Adrenal gland (tissue), 9 donors: ENCODE measurements at regions not wholly inside any gene's neighbourhood (a gene's known extent, or its start where the extent isn't known, plus 50 kb on each side); places are given as distances from the start of the nearest gene placed in this dataset.

ENCODE experiments used
- DNase-seq, 7 donors: peaks; one replicate each; pipeline ENCODE4 v3.0.0-alpha.2; 2019 to 2020
- H3K27ac ChIP-seq, 5 donors: fragments of 200-600 bp; sonication (generic) in 4 of 5; 1 replicate in 3 of 5; 2 replicates in 2 of 5; pipeline versions ENCODE4 v1.5.1 to v1.8.0; 2016 to 2020; ENCODE audit warnings: mild to moderate bottlenecking in 1 of 5
- H3K27me3 ChIP-seq: fragments of 200-600 bp; 2 replicates; pipeline ENCODE4 v1.8.0; 2021
- H3K36me3 ChIP-seq, 2 donors: fragments of 200-600 bp; replicated peaks in 1 of 2; 1 replicate in 1 of 2; 2 replicates in 1 of 2; pipeline versions ENCODE4 v1.5.1 to v1.8.0; 2018 to 2022
- H3K4me1 ChIP-seq, 2 donors: fragments of 200-600 bp; replicated peaks in 1 of 2; 1 replicate in 1 of 2; 2 replicates in 1 of 2; pipeline versions ENCODE4 v1.5.1 to v1.8.0; 2018 to 2021
- H3K4me3 ChIP-seq, 4 donors: fragments of 200-600 bp; sonication (generic) in 3 of 4; one replicate each; pipeline ENCODE4 v1.5.1; 2016 to 2018
- H3K9me3 ChIP-seq, 3 donors: fragments of 200-600 bp; sonication (generic) in 1 of 3; replicated peaks in 1 of 3; 1 replicate in 2 of 3; 2 replicates in 1 of 3; pipeline versions ENCODE4 v1.5.1 to v1.8.0; 2016 to 2021
- CTCF ChIP-seq, 6 experiments: fragments of 450-650 bp in 4 of 6; fragments of 200-600 bp in 2 of 6; sonication (generic) in 1 of 6; IDR thresholded peaks; 1 replicate in 5 of 6; 2 replicates in 1 of 6; pipeline versions ENCODE4 v1.5.1 to v1.8.0; 2016 to 2021; ENCODE audit warnings: antibody characterized with exemption in 6 of 6, mild to moderate bottlenecking in 2 of 6, moderate library complexity in 1 of 6
- POLR2A ChIP-seq, 2 donors: fragments of 450-650 bp; IDR thresholded peaks; one replicate each; pipeline ENCODE4 v1.6.1; 2017; ENCODE audit warnings: antibody characterized with exemption in 2 of 2, mild to moderate bottlenecking in 2 of 2, moderate library complexity in 1 of 2
- WGBS, 4 donors: extraction: QIAGEN DNeasy Blood & Tissue Kit in 2 of 4; methylation state at CpG; one replicate each; pipeline versions ENCODE4 v1.1.5 to v1.1.7; 2013 to 2017; 5-methylcytosine and 5-hydroxymethylcytosine counted together
- intact Hi-C, 2 donors: fragments of 100-400 bp; cut with DNase I; formaldehyde crosslinking; loops; one replicate each; pipeline versions ENCODE4 v1.14.1 to v1.15.0; 2022 to 2023
- donor health status: healthy with polysubstance abuse.
- donor health status: Bipolar disorder and iron deficiency.
- donor health status: DM: yes; HTN: yes; CAD: no.
- donor health status: DM: no; HTN: no; CAD: no.
- donor health status: DM: no; HTN: no; CAD: no.

GRCh38 chr3:27596921-27597320, 112.7 kb upstream of the SLC4A7 start:
- no peak overlapping the region for H3K4me3 ChIP-seq
- no peak for DNase-seq
- 39 to 52% (median 44%) methylated on average over 1 of the region's 1 CpG for WGBS, 4 donors
- H3K9me3 ChIP-seq, result no peaks in the 10 kb centered on the region
- no peaks in the 10 kb centered on the region for H3K27me3 ChIP-seq
- peaks cover 8 to 16% of the 10 kb centered on the region in 2 donors for H3K4me1 ChIP-seq
- no peak overlapping the region for H3K27ac ChIP-seq
- TF ChIP-seq CTCF (IDR thresholded peaks at IDR 0.05) (no peak), POLR2A (IDR thresholded peaks at IDR 0.05) (no peak)
- H3K36me3 ChIP-seq, result no peaks in the 10 kb centered on the region
- intact Hi-C loops, result no loop called here

- H3K27ac ChIP-seq, result no peak overlapping the region
- no peaks in the 10 kb centered on the region for H3K27me3 ChIP-seq
Measured at GRCh38 chr3:27596334-27596841, 112.2 kb upstream of the SLC4A7 start.

GRCh38 chr3:27594096-27594690, 110.0 kb upstream of the SLC4A7 start:
- peak overlapping the region in 1 of 5 donors; percentile 2 for H3K27ac ChIP-seq
- H3K4me3 ChIP-seq, result no peak overlapping the region
- TF ChIP-seq POLR2A (IDR thresholded peaks at IDR 0.05), result no peak
- no peak for TF ChIP-seq CTCF (IDR thresholded peaks at IDR 0.05)
- no peaks in the 10 kb centered on the region for H3K27me3 ChIP-seq
- H3K36me3 ChIP-seq, result no peaks in the 10 kb centered on the region
- DNase-seq, result no peak
- no peaks in the 10 kb centered on the region for H3K9me3 ChIP-seq
- intact Hi-C loops, result no loop called here
- 17 to 46% (median 32%) methylated on average over 1 of the region's 1 CpG for WGBS, 4 donors
- H3K4me1 ChIP-seq, result peaks cover 14 to 40% of the 10 kb centered on the region in 2 donors

More at GRCh38 chr3:27596334-27596841, 112.2 kb upstream of the SLC4A7 start:
- no peak for TF ChIP-seq POLR2A (IDR thresholded peaks at IDR 0.05)
- TF ChIP-seq CTCF (IDR thresholded peaks at IDR 0.05), result no peak
- no peak overlapping the region for H3K4me3 ChIP-seq
- peak in 2 of 7 donors; percentile 21 to 31 for DNase-seq
- 6 to 12% (median 10%) methylated on average over 3 of the region's 3 CpGs for WGBS, 4 donors
- intact Hi-C loops, result no loop called here
- no peaks in the 10 kb centered on the region for H3K36me3 ChIP-seq
- H3K9me3 ChIP-seq, result no peaks in the 10 kb centered on the region
- H3K4me1 ChIP-seq, result peaks cover 13 to 21% of the 10 kb centered on the region in 2 donors

- WGBS, 4 donors, result 77 to 89% (median 85%) methylated on average over 2 of the region's 2 CpGs
- Histone ChIP-seq H3K27me3 (no peaks in the 10 kb centered on the region), H3K9me3 (no peaks in the 10 kb centered on the region), H3K4me1 (peaks cover 14 to 40% of the 10 kb centered on the region in 2 donors), H3K36me3 (no peaks in the 10 kb centered on the region), H3K4me3 (no peak overlapping the region), H3K27ac (no peak overlapping the region)
- no peak for DNase-seq
- intact Hi-C loops, result no loop called here
- TF ChIP-seq POLR2A (IDR thresholded peaks at IDR 0.05) (no peak), CTCF (IDR thresholded peaks at IDR 0.05) (no peak)
Measured at GRCh38 chr3:27593173-27593572, 109.0 kb upstream of the SLC4A7 start.
